ENCODE measurements at regions not wholly inside any gene's neighbourhood (a gene's known extent, or its start where the extent isn't known, plus 50 kb on each side); places are given as distances from the start of the nearest gene placed in this dataset.
"Not testable (repeated sequence)": the region's sequence is repeated elsewhere in the genome, so short reads cannot be mapped to it uniquely, and the experiment has no call there.

GRCh38 chr6:51062166-51062722 lies 243.6 kb downstream of the TFAP2B start:
- no peak for DNase-seq

- DNase-seq, result no peak
Measured at GRCh38 chr6:51077821-51078518, 259.3 kb downstream of the TFAP2B start.

GRCh38 chr6:51090343-51090742 lies 271.7 kb downstream of the TFAP2B start:
- DNase-seq, result no peak

- no peak for DNase-seq
Measured at GRCh38 chr6:51093871-51094270, 275.2 kb downstream of the TFAP2B start.

GRCh38 chr6:51094271-51094670 lies 275.6 kb downstream of the TFAP2B start:
- no peak for DNase-seq

GRCh38 chr6:51098246-51098645 lies 279.6 kb downstream of the TFAP2B start:
- DNase-seq, result no peak

- no peak for DNase-seq
Measured at GRCh38 chr6:51098791-51099190, 280.1 kb downstream of the TFAP2B start.

- no peak for DNase-seq
Measured at GRCh38 chr6:51099201-51099600, 280.5 kb downstream of the TFAP2B start.

- no peak for DNase-seq
Measured at GRCh38 chr6:51105357-51105756, 286.7 kb downstream of the TFAP2B start.

GRCh38 chr6:51107769-51108203 lies 289.1 kb downstream of the TFAP2B start:
- DNase-seq, result no peak

GRCh38 chr6:51108563-51109234 lies 290.0 kb downstream of the TFAP2B start:
- no peak for DNase-seq

GRCh38 chr6:51112731-51113130 lies 294.1 kb downstream of the TFAP2B start:
- no peak for DNase-seq

- DNase-seq, result no peak
Measured at GRCh38 chr6:51116723-51117122, 298.1 kb downstream of the TFAP2B start.

GRCh38 chr6:51118792-51119191 lies 300.1 kb downstream of the TFAP2B start:
- DNase-seq, result no peak

GRCh38 chr6:51120016-51120415 lies 301.3 kb downstream of the TFAP2B start:
- DNase-seq, result no peak

GRCh38 chr6:51121380-51121976 lies 302.8 kb downstream of the TFAP2B start:
- DNase-seq, result not testable (repeated sequence)

GRCh38 chr6:51129043-51129442 lies 310.4 kb downstream of the TFAP2B start:
- DNase-seq, result no peak

GRCh38 chr6:51137777-51138176 lies 319.1 kb downstream of the TFAP2B start:
- DNase-seq, result no peak

- no peak for DNase-seq
Measured at GRCh38 chr6:51139950-51140385, 321.3 kb downstream of the TFAP2B start.

- DNase-seq, result no peak
Measured at GRCh38 chr6:51141080-51141479, 322.4 kb downstream of the TFAP2B start.

- DNase-seq, result no peak
Measured at GRCh38 chr6:51147756-51148155, 329.1 kb downstream of the TFAP2B start.

- no peak for DNase-seq
Measured at GRCh38 chr6:51152594-51152993, 333.9 kb downstream of the TFAP2B start.

GRCh38 chr6:51153109-51153508 lies 334.4 kb downstream of the TFAP2B start:
- no peak for DNase-seq

- DNase-seq, result not testable (repeated sequence)
Measured at GRCh38 chr6:51154925-51155324, 336.3 kb downstream of the TFAP2B start.

All from NCI-H524 (cell line).